Subcutaneous abdominal adipose tissue (tissue), 5 donors: ENCODE measurements at regions not wholly inside any gene's neighbourhood (a gene's known extent, or its start where the extent isn't known, plus 50 kb on each side); places are given as distances from the start of the nearest gene placed in this dataset.

Source experiments
- H3K27ac ChIP-seq: one replicate; pipeline ENCODE4 v1.7.0; 2013; ENCODE audit warnings: low read depth, mild to moderate bottlenecking, inconsistent platforms, low read length, moderate library complexity
- H3K27me3 ChIP-seq, 5 donors: one replicate each; pipeline ENCODE4 v1.7.0; 2013; ENCODE audit warnings: low read length in 5 of 5, inconsistent platforms in 1 of 5; ENCODE audit not compliant: control insufficient read depth in 5 of 5, insufficient read depth in 4 of 5
- H3K36me3 ChIP-seq, 5 donors: one replicate each; pipeline ENCODE4 v1.7.0; 2013; ENCODE audit warnings: low read length in 5 of 5; ENCODE audit not compliant: control insufficient read depth in 5 of 5, insufficient read depth in 5 of 5
- H3K4me1 ChIP-seq, 5 donors: one replicate each; pipeline ENCODE4 v1.7.0; 2013; ENCODE audit warnings: low read length in 5 of 5, mild to moderate bottlenecking in 3 of 5, moderate library complexity in 1 of 5; ENCODE audit not compliant: control insufficient read depth in 5 of 5, insufficient read depth in 5 of 5
- H3K4me3 ChIP-seq, 5 donors: one replicate each; pipeline ENCODE4 v1.7.0; 2013; ENCODE audit warnings: low read length in 5 of 5, low read depth in 1 of 5
- H3K9ac ChIP-seq, 5 donors: one replicate each; pipeline ENCODE4 v1.7.0; 2013; ENCODE audit warnings: low read length in 5 of 5, mild to moderate bottlenecking in 4 of 5, moderate library complexity in 3 of 5
- H3K9me3 ChIP-seq, 5 donors: one replicate each; pipeline ENCODE4 v1.7.0; 2013; ENCODE audit warnings: low read length in 5 of 5; ENCODE audit not compliant: control insufficient read depth in 5 of 5
- donor health status: healthy.
- donor health status: healthy.
- donor health status: healthy.
- donor health status: healthy.
- donor health status: healthy.

DNA sequence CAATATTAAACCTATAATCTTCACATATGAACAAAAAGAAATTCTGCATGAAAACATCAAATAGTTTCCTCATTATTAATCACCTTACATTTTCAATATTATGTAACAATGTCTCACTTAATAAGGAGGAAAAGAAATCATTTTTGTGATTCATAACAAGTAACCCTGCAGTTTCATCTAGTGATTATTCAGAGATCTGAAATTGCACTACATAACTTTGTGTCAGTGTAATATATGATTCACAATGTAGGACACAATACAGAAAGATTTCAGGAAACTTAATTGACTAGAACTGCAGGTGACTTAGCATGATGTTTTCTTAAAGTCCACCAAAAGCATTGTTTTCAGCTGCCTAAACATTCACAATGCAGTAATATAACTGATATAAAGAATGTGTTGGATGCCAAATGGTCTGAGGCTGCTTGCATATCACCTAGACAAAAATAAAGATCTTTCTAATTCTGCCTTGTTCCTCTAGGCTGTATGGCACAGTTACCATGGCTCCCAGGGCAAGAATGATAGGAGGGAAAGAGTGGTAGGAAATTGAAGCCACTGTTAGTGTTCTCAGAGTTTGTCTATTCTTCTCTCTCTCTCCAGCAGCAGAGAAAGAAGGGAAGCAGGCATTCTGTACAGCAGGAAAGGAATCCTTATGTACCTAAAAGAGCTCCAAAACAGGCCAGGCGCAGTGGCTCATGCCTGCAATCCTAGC is 366.6 kb downstream of the FSIP2 start:
- no peaks in the 10 kb centered on the region for H3K36me3 ChIP-seq
- H3K9me3 ChIP-seq = no peaks in the 10 kb centered on the region
- H3K4me3 ChIP-seq = no peak overlapping the region
- no peaks in the 10 kb centered on the region for H3K27me3 ChIP-seq
- no peak overlapping the region for H3K27ac ChIP-seq
- peaks cover 0 to 7% (median 0%) of the 10 kb centered on the region in 5 donors for H3K4me1 ChIP-seq
- no peak overlapping the region for H3K9ac ChIP-seq

DNA sequence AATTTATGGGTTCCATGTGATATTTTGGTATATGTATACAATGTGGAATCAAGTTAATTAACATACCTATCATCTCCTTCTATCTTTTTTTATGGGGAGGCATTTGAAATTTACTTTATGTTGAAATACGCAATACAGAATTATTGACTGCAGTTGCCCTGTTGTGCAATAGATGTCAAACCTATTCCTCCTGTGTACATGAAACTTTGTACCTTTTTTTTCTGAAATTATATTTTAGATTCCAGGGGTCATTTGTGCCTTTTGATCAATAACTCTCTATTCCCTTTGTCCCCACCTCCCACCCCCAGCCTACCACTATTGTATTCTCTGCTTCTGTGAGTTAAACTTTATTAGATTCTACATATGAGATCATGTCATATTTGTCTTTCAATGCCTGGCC is 369.9 kb downstream of the FSIP2 start:
- no peaks in the 10 kb centered on the region for H3K27me3 ChIP-seq
- no peak overlapping the region for H3K4me3 ChIP-seq
- H3K4me1 ChIP-seq = no peaks in the 10 kb centered on the region
- peaks cover 0 to 3% (median 2%) of the 10 kb centered on the region in 5 donors for H3K9me3 ChIP-seq
- no peak overlapping the region for H3K27ac ChIP-seq
- H3K9ac ChIP-seq = no peak overlapping the region
- no peaks in the 10 kb centered on the region for H3K36me3 ChIP-seq

DNA sequence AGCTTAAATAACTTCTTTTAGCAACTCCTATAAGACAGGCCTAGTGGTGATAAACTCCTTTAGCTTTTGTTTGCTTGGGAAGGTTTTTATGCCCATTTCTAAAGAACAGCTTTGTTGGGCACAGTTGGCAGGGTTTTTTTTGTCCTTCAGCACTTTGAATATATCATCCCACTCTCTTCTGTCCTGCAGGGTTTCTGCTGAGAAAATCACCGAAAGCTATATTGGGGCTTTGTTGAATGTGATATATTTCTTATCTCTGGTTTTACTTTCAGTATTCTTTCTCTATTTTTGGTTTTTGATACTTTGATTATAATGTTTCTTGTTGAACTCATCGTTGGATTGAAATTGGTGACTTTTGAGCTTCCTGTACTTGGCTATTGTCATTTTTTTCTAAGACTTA is 372.8 kb upstream of the ZC3H15 start:
- Histone ChIP-seq H3K27ac (no peak overlapping the region), H3K4me3 (no peak overlapping the region), H3K27me3 (no peaks in the 10 kb centered on the region), H3K4me1 (no peaks in the 10 kb centered on the region), H3K36me3 (no peaks in the 10 kb centered on the region), H3K9ac (no peak overlapping the region), H3K9me3 (peaks cover 0 to 9% (median 3%) of the 10 kb centered on the region in 5 donors)

DNA sequence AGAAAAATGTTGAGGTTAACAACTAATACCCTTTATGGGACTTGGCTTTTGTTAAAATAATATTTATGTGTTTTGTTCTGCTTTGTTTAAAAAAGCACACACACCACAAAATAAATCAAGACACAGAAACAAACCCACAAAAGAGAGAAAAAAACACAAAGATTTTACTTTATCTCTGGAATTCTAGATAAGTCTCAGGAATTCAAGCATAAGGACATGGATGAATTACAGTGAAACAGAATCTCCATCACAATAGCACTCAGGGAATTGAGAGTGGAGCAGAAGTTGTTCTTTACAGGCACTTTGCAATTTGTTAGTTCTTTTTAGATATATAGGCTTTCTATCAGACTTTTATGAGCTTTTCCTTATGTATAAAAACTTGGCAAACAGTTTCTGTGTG is 360.9 kb upstream of the ZC3H15 start:
- Histone ChIP-seq H3K36me3 (no peaks in the 10 kb centered on the region), H3K4me3 (no peak overlapping the region), H3K9ac (no peak overlapping the region), H3K4me1 (no peaks in the 10 kb centered on the region), H3K27ac (no peak overlapping the region), H3K9me3 (no peaks in the 10 kb centered on the region), H3K27me3 (no peaks in the 10 kb centered on the region)

DNA sequence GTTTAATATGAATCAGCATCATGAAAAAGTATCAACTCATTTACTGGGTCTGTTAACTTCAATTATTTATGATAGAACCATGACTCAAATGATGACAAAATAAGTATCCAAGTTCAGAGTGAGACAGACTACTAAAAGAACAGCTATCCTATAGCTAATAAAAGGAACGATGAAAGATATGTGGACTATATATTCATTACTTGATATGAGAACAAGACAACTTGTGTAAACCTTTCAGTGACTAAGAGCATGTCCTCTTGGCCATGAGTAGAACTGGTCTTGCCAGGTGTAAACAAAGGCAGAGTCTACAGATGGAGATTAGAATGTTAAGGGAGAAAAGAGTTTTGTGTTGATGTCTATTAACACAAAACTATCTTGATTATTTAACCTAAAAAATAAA is 360.4 kb upstream of the ZC3H15 start:
- Histone ChIP-seq H3K27ac (no peak overlapping the region), H3K9me3 (no peaks in the 10 kb centered on the region), H3K4me3 (no peak overlapping the region), H3K27me3 (no peaks in the 10 kb centered on the region), H3K36me3 (no peaks in the 10 kb centered on the region), H3K4me1 (no peaks in the 10 kb centered on the region), H3K9ac (no peak overlapping the region)

DNA sequence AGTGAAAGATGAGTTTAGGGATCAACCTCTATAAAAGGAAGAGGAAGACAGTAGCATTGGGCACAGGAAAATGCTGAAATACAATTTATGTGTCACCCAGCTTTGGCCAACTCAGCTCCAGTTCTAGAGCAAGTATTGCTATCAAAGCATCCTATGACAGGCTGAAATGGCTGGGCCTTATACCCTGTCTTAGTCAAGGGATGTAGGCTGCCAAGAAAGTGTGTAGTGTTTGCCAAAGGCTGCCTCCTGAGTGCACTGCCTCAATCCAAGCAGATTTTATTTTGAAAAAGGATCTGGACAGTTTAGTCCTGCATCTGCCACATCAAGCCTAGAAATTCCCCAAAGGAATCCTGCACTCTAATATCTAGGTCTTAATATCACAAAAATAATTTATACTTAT is 359.9 kb upstream of the ZC3H15 start:
- no peaks in the 10 kb centered on the region for H3K36me3 ChIP-seq
- no peaks in the 10 kb centered on the region for H3K9me3 ChIP-seq
- H3K27me3 ChIP-seq = no peaks in the 10 kb centered on the region
- H3K9ac ChIP-seq = no peak overlapping the region
- no peaks in the 10 kb centered on the region for H3K4me1 ChIP-seq
- H3K27ac ChIP-seq = no peak overlapping the region
- no peak overlapping the region for H3K4me3 ChIP-seq

DNA sequence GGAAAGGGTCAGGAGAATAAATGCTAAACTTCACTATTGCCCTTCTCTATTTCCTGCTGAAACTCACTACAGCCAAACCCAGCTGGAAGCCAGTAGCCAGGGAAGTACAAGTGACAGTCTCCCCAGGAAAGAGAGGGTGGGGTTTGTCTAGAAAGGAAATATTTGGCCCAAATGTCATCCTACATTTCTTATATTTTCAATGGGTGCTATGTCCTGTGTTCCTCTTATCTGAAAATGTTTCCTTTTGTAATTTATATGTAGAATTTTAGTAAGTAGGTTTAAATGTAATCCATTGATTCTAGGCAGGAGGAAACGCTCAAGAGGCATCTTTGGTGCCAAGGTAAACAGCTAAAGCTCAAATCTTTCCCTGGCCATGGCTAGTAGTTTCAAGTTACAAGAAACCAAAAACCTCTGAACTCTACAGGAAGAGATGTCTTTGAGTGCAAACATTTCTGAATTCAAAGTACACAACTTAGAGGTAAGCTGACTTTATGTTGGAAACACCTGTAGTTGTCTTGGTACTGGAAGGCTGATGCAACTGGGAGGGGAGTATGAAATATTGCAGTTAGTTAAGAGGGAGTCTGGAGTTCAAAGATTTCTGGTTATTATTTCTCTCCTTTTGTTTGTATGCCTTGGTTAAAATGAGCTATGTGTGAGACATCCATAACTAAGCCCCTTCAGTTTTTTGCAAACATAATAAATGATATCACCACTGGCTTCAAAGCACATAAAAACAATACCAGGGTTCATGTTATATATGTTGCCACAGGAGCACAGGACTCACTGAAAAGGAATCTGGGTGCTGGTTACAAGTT is 356.1 kb upstream of the ZC3H15 start:
- no peak overlapping the region for H3K27ac ChIP-seq
- no peak overlapping the region for H3K4me3 ChIP-seq
- no peaks in the 10 kb centered on the region for H3K27me3 ChIP-seq
- no peaks in the 10 kb centered on the region for H3K4me1 ChIP-seq
- H3K9me3 ChIP-seq = no peaks in the 10 kb centered on the region
- H3K9ac ChIP-seq = no peak overlapping the region
- no peaks in the 10 kb centered on the region for H3K36me3 ChIP-seq

DNA sequence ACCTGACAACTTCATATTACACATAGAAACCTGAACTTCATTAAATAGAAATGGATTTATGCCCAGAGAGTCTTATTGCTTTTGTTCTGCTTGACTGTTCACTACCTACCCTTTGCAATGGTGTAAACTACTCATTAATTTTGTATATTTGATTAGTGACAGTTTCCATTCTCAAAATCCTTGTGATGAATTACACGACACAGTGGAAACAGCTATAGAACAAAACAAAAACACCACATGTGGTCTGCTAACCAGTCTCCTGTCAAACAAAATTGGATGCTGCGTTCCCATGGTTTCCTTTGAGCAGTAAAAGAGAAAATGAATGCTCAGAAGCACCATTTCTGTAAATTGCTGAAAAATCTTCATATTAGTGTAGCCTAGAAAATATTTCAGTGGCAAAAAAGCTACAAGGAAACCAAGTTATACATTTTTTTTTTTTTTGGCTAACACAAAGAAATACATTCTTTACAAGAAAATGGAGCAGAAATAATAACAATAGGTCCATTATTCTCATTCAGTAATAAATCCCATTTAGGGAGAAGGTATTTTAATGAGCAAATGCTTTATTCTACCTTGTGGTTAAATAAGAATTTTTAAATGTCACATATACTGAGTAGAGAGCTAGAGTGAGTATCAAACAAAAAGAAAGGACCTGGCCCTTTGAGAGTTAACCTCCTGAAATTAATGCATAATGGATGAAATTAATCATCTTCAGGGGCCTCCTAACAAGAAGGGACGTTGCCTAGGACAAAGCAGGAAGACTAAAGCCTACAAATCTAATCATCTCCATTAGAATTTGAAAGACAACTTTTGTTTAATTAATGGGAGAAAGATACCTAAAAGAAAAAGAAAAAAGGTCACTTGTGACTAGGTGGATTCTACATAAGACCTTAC is 355.1 kb upstream of the ZC3H15 start:
- no peaks in the 10 kb centered on the region for H3K36me3 ChIP-seq
- H3K4me1 ChIP-seq = no peaks in the 10 kb centered on the region
- no peaks in the 10 kb centered on the region for H3K27me3 ChIP-seq
- H3K4me3 ChIP-seq = no peak overlapping the region
- H3K9me3 ChIP-seq = no peaks in the 10 kb centered on the region
- no peak overlapping the region for H3K9ac ChIP-seq
- H3K27ac ChIP-seq = no peak overlapping the region

DNA sequence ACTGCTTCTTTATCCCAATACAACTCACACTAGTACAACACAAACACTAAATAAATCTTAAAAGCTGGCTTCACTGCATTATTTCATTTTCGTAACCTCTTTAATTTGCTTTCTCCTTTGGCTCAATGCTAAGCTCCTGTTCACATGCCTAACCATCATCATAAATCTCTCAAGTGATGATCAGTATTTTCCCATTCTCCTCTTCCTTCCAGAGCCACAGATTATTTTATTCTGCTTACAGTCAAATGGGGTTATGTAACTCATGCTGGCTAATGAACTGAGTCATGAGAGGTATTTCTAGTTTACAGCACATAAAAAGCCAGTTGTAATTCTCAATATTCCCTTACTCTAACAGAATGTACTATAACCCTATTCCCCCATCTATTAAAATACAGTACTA is 350.4 kb upstream of the ZC3H15 start:
- Histone ChIP-seq H3K27me3 (no peaks in the 10 kb centered on the region), H3K4me1 (no peaks in the 10 kb centered on the region), H3K9ac (no peak overlapping the region), H3K36me3 (no peaks in the 10 kb centered on the region), H3K27ac (no peak overlapping the region), H3K9me3 (no peaks in the 10 kb centered on the region), H3K4me3 (no peak overlapping the region)

DNA sequence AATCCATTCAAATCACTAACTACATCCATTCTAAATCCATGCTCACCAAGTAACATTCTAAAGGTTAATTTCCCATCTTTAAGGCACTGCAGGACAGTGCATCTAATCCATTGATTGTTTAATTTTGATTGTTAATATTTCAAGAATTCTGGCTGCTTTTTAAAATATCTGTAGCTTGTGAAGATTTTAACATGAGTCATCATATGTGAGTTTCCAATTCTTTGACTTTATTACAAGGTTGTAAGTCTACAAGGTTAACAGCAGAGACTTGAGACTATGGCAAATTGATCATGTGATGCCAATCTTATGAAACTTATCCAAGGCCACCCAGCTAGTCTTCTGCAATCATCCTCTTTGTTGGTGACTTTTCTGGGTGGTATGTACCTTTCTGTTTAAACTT is 349.2 kb upstream of the ZC3H15 start:
- no peak overlapping the region for H3K9ac ChIP-seq
- no peaks in the 10 kb centered on the region for H3K36me3 ChIP-seq
- no peak overlapping the region for H3K4me3 ChIP-seq
- no peak overlapping the region for H3K27ac ChIP-seq
- H3K4me1 ChIP-seq = no peaks in the 10 kb centered on the region
- H3K9me3 ChIP-seq = no peaks in the 10 kb centered on the region
- no peaks in the 10 kb centered on the region for H3K27me3 ChIP-seq
